HUES48 (cell line): ENCODE measurements at regions not wholly inside any gene's neighbourhood (a gene's known extent, or its start where the extent isn't known, plus 50 kb on each side); places are given as distances from the start of the nearest gene placed in this dataset.

ENCODE experiments used
- H3K27ac ChIP-seq: one replicate; pipeline ENCODE4 v1.7.0; 2013; ENCODE audit warnings: low read depth, low read length, inconsistent platforms
- H3K27me3 ChIP-seq: 2 replicates; pipeline ENCODE4 v1.6.1; 2013; ENCODE audit warnings: mild to moderate bottlenecking, low read length; ENCODE audit not compliant: control insufficient read depth, insufficient read depth
- H3K36me3 ChIP-seq: 2 replicates; pipeline ENCODE4 v1.6.1; 2013; ENCODE audit warnings: low read length; ENCODE audit not compliant: control insufficient read depth, insufficient read depth
- H3K4me1 ChIP-seq: 2 replicates; pipeline ENCODE4 v1.6.1; 2013; ENCODE audit warnings: mild to moderate bottlenecking, low read length; ENCODE audit not compliant: control insufficient read depth, insufficient read depth
- H3K4me3 ChIP-seq: 2 replicates; pipeline ENCODE4 v1.5.1; 2013; ENCODE audit warnings: mild to moderate bottlenecking, low read depth, low read length
- H3K9ac ChIP-seq: 2 replicates; pipeline ENCODE4 v1.6.1; 2013; ENCODE audit warnings: mild to moderate bottlenecking, low read depth, low read length, moderate library complexity
- H3K9me3 ChIP-seq: 2 replicates; pipeline ENCODE4 v1.6.1; 2013; ENCODE audit warnings: low read length; ENCODE audit not compliant: control insufficient read depth, insufficient read depth

- Histone ChIP-seq H3K36me3 (no peaks in the 10 kb centered on the region), H3K9ac (no peak overlapping the region), H3K27me3 (no peaks in the 10 kb centered on the region), H3K27ac (no peak overlapping the region), H3K4me3 (no peak overlapping the region), H3K9me3 (no peaks in the 10 kb centered on the region), H3K4me1 (no peaks in the 10 kb centered on the region)
Observed at GRCh38 chr4:135236048-135236447, 1034.5 kb upstream of the PABPC4L start.

- no peaks in the 10 kb centered on the region for H3K36me3 ChIP-seq
- H3K27ac ChIP-seq, result no peak overlapping the region
- no peak overlapping the region for H3K9ac ChIP-seq
- H3K4me3 ChIP-seq, result no peak overlapping the region
- H3K27me3 ChIP-seq, result no peaks in the 10 kb centered on the region
- H3K9me3 ChIP-seq, result no peaks in the 10 kb centered on the region
- H3K4me1 ChIP-seq, result peaks cover 4% of the 10 kb centered on the region; the same call in 1 of the 2 replicates
Observed at GRCh38 chr4:135227842-135228241, 1026.3 kb upstream of the PABPC4L start.

GRCh38 chr4:135225551-135225950, 1024.0 kb upstream of the PABPC4L start:
- Histone ChIP-seq H3K27ac (no peak overlapping the region), H3K9ac (no peak overlapping the region), H3K9me3 (no peaks in the 10 kb centered on the region), H3K27me3 (no peaks in the 10 kb centered on the region), H3K36me3 (no peaks in the 10 kb centered on the region), H3K4me3 (no peak overlapping the region), H3K4me1 (peaks cover 4% of the 10 kb centered on the region; the same call in 1 of the 2 replicates)

- no peaks in the 10 kb centered on the region for H3K9me3 ChIP-seq
- no peak overlapping the region for H3K9ac ChIP-seq
- H3K4me3 ChIP-seq, result no peak overlapping the region
- no peaks in the 10 kb centered on the region for H3K36me3 ChIP-seq
- no peaks in the 10 kb centered on the region for H3K27me3 ChIP-seq
- no peak overlapping the region for H3K27ac ChIP-seq
- H3K4me1 ChIP-seq, result peaks cover 9% of the 10 kb centered on the region
Observed at GRCh38 chr4:135210341-135210740, 1008.8 kb upstream of the PABPC4L start.

GRCh38 chr4:135207531-135207930, 1005.9 kb upstream of the PABPC4L start:
- Histone ChIP-seq H3K27ac (no peak overlapping the region), H3K27me3 (no peaks in the 10 kb centered on the region), H3K4me3 (no peak overlapping the region), H3K4me1 (peaks cover 9% of the 10 kb centered on the region), H3K9ac (no peak overlapping the region), H3K9me3 (no peaks in the 10 kb centered on the region), H3K36me3 (no peaks in the 10 kb centered on the region)

GRCh38 chr4:135204311-135204710, 1002.7 kb upstream of the PABPC4L start:
- H3K9me3 ChIP-seq, result no peaks in the 10 kb centered on the region
- H3K27me3 ChIP-seq, result no peaks in the 10 kb centered on the region
- no peak overlapping the region for H3K27ac ChIP-seq
- no peaks in the 10 kb centered on the region for H3K36me3 ChIP-seq
- H3K4me1 ChIP-seq, result no peaks in the 10 kb centered on the region
- no peak overlapping the region for H3K4me3 ChIP-seq
- no peak overlapping the region for H3K9ac ChIP-seq

GRCh38 chr4:135201081-135201480, 999.5 kb upstream of the PABPC4L start:
- Histone ChIP-seq H3K9me3 (no peaks in the 10 kb centered on the region), H3K27ac (no peak overlapping the region), H3K36me3 (no peaks in the 10 kb centered on the region), H3K4me1 (no peaks in the 10 kb centered on the region; the same call in 1 of the 2 replicates), H3K9ac (no peak overlapping the region), H3K4me3 (no peak overlapping the region), H3K27me3 (no peaks in the 10 kb centered on the region)

- Histone ChIP-seq H3K4me1 (no peaks in the 10 kb centered on the region; the same call in 1 of the 2 replicates), H3K36me3 (no peaks in the 10 kb centered on the region), H3K27me3 (no peaks in the 10 kb centered on the region), H3K9ac (no peak overlapping the region), H3K27ac (no peak overlapping the region), H3K4me3 (no peak overlapping the region), H3K9me3 (no peaks in the 10 kb centered on the region)
Observed at GRCh38 chr4:135197641-135198040, 996.1 kb upstream of the PABPC4L start.

GRCh38 chr4:135194477-135194876, 992.9 kb upstream of the PABPC4L start:
- H3K9ac ChIP-seq, result no peak overlapping the region
- H3K9me3 ChIP-seq, result no peaks in the 10 kb centered on the region
- no peak overlapping the region for H3K27ac ChIP-seq
- no peaks in the 10 kb centered on the region; the same call in 1 of the 2 replicates for H3K4me1 ChIP-seq
- no peaks in the 10 kb centered on the region for H3K27me3 ChIP-seq
- H3K36me3 ChIP-seq, result no peaks in the 10 kb centered on the region
- no peak overlapping the region for H3K4me3 ChIP-seq

GRCh38 chr4:135192751-135193535, 991.4 kb upstream of the PABPC4L start:
- Histone ChIP-seq H3K4me3 (no peak overlapping the region), H3K27ac (no peak overlapping the region), H3K4me1 (no peaks in the 10 kb centered on the region; the same call in 1 of the 2 replicates)

GRCh38 chr4:135191596-135191995, 990.0 kb upstream of the PABPC4L start:
- no peaks in the 10 kb centered on the region for H3K9me3 ChIP-seq
- no peak overlapping the region for H3K9ac ChIP-seq
- no peaks in the 10 kb centered on the region for H3K27me3 ChIP-seq
- no peak overlapping the region for H3K4me3 ChIP-seq
- H3K27ac ChIP-seq, result no peak overlapping the region
- H3K4me1 ChIP-seq, result peaks cover 12% of the 10 kb centered on the region
- H3K36me3 ChIP-seq, result no peaks in the 10 kb centered on the region

More at GRCh38 chr4:135192751-135193535, 991.4 kb upstream of the PABPC4L start:
- H3K36me3 ChIP-seq, result no peaks in the 10 kb centered on the region
- no peaks in the 10 kb centered on the region for H3K9me3 ChIP-seq
- no peak overlapping the region for H3K9ac ChIP-seq
- no peaks in the 10 kb centered on the region for H3K27me3 ChIP-seq
